GM18502 (cell line): ENCODE measurements at regions not wholly inside any gene's neighbourhood (a gene's known extent, or its start where the extent isn't known, plus 50 kb on each side); places are given as distances from the start of the nearest gene placed in this dataset.
"Not testable (repeated sequence)": the region's sequence is repeated elsewhere in the genome, so short reads cannot be mapped to it uniquely, and the experiment has no call there.

Experiments
- ATAC-seq: cut with Tn5 transposase; IDR thresholded peaks from one replicate; pipeline ENCODE4 v1.9.1; 2021; ENCODE audit warnings: mild to moderate bottlenecking; ENCODE audit not compliant: unreplicated experiment, poor library complexity

DNA sequence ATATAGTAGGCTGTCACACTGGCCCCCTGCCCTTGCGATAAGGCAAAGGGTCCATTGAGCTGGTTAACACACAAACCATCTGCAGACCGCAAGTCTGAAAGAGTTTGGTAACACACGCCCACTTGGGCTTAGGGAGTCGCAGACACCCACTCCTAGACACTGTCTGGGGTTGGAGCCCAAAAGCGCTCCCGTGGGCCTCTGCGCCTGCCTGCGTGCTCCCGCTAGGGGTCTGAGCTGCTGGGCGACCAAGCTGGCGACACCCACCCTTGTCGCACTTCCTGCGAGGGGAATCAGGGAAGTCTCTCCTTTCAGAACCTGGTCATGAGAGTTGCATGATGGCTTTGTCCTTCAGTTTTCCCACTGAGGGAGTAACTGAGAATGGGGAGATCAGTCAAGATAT, 653.0 kb downstream of the HTR1B start:
- no peak for ATAC-seq

DNA sequence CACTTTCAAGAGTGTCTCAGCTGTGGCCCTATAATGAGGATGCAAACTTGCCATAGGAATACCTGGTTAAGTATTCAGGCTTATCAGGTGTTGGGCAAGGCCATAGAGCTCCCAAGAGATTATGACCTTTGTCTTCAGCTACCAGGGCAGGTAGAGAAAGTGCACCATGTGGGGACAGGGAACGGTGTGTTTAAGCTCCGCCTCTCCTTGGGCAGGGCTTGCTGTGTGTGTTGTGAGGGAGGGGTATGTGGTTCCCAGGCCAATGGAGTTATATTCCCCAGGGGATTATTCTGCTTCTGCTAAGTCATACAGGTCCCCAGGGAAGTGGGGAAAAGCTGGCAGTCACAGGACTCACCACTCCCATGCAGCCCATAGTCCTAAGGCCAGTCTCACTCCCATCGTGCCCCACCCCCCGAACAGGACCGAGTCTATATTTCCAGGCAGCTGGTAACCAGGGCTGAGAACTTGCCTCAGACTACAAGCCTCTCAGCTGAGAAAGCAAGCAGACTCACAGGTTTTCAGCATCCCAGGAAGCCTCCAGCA, 660.2 kb downstream of the HTR1B start:
- no peak for ATAC-seq

DNA sequence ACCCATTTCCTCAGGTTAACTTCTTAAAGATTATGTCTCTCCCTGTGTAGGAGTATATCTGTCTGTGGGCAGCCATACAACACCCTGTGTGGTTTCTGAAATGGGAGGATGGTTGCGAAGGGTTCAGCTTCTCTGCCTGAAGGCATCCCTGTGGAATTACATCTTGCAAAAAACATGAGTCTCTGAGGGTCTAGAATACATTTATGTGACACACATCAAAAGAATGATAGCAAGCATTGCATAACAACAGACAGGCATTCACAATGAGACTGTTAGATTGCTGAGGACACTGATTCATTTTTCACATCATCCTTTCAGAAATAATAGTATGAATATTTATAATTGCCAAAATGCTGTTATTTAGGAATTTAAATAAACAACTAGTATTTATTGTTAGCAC, 670.9 kb downstream of the HTR1B start:
- ATAC-seq: no peak

DNA sequence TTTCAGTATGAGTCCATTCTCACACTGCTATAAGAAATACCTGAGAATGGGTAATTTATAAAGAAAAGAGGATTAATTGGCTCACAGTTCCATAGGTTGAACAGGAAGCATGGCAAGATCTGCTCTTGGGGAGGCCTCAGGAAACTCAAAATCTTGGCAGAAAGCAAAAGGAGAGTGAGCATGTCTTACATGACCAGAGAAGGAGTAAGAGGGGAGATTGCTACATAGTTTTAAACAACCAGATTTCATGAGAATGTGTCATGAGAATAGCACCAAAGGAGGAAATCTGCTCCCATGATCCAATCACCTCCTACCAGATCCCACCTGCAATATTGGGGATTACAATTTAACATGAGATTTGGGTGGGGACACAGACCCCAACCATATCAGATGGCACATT, 672.4 kb downstream of the HTR1B start:
- no peak for ATAC-seq

DNA sequence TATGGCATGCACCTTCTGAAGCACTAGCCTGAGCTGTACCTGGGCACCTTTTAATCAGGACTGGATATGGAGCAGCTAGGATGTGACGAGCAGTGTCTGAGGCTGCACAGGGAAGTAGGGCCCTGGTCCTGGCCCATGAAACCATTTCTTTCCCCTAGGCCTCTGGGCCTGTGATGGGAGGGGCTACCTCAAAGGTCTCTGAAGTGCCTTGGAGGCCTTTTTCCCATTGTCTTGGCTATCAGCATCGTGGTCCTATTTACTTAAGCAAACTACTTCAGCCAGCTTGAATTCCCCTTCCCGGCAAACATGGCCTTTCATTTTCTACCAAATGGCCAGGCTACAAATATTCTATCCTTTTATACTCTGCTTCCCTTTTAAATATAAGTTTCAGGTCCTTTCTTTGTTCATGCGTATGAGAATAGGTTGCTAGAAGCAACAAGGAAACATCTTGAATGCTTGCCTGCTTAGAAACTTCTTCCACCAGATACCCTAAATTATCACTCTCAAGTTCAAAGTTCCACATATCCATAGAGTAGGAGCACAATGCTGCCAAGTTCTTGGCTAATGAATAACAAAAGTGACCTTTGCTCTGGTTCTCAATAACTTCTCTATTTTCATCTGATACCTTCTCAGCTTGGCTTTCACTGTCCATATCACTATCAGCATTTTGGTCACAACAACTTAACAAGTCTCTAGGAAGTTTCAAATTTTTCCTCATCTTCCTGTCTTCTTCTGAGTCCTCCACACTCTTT, 673.1 kb downstream of the HTR1B start:
- no peak for ATAC-seq

DNA sequence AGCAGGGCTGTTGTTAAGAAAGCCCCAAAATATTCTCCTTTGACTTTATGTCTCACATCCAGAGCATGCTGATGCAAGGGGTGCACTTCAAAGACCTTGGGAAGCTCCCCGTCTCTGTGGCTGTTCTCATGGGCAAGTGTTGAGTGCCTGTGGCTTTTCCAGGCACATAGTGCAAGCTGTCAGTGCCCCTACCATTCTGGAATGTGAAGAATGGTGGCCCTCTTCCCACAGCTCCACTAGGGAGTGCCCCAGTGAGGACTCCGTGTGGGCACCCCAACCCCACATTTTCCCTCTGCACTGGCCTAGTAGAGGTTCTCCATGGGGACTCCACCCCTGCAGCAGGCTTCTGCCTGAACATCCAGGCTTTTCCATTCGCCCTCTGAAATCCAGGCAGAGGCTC, 673.7 kb downstream of the HTR1B start:
- no peak for ATAC-seq

DNA sequence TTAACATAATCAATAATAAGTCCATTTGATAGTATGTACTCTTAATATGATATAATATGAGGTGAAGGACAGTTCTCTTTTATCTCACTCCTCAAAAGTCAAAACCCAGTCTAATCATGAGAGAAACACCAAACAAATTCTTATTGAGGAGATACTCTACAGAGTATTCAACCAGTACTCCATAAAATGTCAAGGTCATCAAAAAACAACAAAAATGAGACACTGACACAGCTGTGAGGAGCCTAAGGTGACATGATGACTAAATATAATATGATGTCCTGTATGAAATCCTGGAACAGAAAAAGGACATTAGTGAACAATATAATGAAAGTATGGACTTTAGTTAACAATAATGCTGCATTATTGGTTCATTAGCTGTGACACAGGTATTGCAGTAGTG, 675.1 kb downstream of the HTR1B start:
- no peak for ATAC-seq

DNA sequence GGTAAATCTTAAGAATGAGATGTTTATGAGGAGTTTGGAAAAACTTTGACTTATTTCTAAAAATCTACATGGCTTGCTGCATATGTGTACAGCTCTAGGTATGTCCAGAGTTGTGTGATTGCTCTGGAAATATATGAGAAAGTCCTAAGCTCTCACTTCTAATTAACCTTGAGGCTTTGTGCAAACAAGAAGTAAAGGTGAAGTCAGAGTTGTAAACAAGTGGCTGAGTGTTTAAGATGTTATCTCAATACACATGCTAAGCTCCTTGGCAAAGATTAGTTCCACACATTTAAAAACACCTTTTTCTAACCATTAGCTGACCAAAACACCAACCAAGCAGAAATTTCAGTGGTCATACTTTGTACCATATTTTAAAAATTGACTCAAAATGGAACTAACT, 684.2 kb downstream of the HTR1B start:
- ATAC-seq: peak; percentile 50

DNA sequence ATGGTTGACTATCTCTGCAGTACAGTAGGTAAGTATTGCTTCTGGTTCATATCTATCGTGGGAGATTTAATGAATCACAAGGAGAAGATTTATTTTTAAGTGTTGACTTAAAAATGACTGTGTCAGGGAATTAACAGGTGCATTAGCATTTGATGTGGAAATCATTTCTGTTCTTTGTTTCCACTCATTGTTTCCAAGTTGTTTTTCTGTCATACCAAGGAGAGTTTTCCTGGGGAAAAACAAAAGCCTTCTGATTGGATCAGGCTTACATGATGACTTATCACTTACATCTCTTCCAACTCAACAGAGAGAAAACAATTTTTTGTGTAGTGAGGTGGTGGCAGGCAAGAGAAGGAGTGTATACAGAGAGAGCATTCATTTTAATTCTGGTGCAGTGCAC, 686.4 kb downstream of the HTR1B start:
- no peak for ATAC-seq

DNA sequence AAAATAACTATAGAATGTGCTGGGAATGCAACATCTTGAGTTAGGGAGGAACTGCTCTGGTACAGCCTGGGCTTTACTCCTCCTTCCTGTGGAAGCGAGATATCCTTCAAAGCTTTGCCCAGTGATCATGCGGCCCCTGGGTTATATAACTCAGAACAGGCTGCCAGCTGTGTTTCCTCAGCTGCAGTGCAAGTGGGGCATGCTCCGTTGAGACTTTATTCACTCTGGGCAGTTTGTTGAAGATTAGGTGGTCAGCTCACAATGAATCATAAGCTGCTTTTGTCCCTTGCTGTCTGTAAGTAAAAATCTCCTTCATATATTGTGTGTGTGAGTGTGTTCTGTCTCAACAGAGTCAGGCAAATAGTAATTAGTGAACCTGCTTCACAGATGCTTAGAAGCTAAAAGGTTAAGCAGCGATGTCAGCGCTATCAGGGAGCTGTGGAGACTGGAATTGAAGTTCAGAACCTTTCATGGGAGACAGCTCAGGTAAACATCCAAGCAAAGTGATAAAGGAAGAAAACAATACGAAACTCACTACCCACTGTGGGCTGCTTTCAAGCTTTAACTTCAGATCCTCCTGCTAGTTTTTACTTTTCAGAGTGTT, 688.4 kb downstream of the HTR1B start:
- ATAC-seq: no peak

DNA sequence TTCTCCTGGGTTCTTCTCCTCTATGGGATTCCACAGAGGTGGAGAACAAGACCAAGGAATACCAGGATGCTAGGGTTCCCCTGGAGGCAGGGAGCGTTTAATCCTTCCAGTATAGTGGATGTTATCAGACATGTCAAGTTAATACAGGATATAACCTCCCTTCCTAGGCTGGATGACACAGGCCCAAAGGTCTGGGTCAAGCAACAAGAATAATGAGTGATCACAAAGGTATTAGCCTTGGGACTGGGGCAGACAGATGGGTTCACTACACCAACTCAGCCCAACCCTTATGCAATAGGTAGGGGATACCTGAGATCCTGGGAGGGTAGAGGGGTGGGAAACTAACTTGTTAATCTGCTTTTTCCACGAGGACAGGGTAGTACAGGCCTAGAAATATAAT, 690.3 kb downstream of the HTR1B start:
- ATAC-seq: no peak

DNA sequence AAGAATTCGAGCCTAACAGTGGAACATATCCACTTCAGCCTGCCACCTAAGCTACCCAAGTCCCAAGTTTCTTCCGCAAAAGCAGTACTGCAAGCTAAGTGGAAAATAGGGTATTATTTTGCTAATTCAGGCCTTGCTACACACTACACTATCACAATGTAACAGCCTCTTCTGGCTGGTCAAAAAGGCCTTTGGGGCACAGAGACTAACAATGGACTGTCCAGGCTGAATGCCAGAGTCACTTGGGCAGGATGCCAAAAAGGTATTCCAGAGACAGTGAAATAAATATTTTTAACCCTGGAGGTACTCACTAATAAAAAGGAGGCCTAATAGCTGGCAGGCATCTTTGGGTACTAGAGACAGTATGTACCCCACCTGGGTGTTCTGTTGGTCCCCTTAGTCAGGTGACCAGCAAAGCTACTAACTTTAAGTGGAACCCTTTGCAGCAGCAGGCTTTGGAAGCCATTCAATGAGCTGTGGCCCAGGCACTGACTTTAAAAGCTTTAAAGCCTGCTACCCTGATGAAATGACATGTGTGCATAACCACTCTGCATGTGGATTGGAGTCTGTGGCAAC, 692.1 kb downstream of the HTR1B start:
- ATAC-seq: no peak

DNA sequence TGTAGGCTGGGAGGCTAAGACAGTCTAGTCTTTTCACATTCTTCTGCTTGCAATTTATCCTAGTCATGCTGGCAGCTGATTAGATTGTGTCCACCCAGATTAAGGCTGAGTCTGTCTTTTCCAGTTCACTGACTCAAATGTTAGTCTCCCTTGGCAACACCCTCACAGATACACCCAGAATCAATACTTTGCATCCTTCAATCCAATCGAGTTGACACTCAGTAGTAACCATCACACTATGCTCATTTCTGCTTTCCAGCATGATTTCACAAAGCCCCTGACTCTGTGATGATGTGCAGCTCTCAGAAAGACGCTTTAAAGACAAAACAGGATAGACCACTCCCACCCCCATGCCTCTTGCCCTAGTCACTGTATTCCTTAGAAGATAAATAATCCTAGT, 693.0 kb downstream of the HTR1B start:
- ATAC-seq: no peak

DNA sequence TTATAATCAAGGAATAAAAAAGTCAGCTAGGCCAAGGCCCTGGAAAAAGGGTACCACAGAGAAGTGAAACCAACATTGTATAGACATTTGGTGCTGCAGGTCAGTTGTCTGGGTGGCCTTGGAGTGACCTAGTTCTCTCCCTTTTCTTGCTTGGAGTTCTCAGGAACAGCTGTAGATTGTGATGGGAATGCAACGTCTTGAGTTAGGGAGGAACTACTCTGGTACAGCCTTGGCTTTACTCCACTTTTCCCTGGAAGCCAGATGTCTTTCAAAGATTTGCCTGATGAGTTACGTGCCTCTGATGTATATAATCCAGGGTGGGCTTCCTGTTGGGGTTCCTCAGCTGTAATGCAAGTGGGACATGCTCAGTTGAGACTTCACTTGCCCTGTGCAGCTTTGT, 694.7 kb downstream of the HTR1B start:
- no peak for ATAC-seq

DNA sequence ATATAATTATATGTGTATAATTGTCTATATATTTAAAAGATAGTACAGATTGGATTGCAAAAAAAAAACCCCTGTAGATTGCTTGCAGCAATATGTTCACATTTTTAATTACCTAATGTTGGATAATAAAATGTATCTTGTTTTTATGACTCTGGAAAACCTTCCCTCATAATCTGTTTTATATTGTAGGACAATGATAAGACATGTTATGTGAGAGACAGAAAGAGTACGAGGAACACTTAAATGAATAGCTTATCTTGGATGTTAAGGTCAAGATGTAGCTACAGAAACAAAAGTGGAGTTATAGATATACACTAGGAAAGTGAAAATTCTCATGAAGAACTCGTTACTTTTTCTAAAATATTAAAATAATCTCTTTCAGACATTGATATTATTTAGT, 691.6 kb upstream of the IMPG1 start:
- ATAC-seq: no peak

DNA sequence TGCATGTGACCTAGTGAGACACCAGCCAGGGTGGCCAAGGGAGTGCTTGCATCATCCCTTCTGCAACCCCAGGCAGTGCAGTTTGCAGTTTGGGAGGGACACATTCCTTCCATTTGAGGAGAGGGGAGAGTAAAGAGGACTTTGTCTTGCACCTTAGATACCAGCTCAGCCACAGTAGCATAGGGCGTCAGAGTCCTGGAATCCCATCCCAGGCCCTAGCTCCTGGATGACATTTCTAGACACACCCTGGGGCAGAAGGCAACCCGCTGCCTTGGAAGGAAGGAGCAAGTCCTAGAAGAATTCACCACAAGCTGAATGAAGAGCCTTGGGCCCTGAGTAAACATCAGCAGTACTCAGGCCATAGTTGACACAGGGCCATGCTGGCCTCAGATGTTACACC, 680.4 kb upstream of the IMPG1 start:
- ATAC-seq: no peak

DNA sequence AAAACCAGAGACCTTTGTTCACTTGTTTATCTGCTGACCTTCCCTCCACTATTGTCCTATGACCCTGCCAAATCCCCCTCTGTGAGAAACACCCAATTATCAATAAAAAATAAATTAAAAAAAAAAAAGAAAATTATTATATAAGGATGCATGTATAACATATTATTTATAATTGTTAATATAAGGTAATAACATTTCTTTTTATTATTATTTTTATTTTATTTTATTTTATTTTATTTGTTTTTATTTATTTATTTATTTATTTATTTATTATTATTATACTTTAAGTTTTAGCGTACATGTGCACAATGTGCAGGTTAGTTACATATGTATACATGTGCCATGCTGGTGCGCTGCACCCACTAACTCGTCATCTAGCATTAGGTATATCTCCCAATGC, 672.9 kb upstream of the IMPG1 start:
- ATAC-seq: not testable (repeated sequence)

DNA sequence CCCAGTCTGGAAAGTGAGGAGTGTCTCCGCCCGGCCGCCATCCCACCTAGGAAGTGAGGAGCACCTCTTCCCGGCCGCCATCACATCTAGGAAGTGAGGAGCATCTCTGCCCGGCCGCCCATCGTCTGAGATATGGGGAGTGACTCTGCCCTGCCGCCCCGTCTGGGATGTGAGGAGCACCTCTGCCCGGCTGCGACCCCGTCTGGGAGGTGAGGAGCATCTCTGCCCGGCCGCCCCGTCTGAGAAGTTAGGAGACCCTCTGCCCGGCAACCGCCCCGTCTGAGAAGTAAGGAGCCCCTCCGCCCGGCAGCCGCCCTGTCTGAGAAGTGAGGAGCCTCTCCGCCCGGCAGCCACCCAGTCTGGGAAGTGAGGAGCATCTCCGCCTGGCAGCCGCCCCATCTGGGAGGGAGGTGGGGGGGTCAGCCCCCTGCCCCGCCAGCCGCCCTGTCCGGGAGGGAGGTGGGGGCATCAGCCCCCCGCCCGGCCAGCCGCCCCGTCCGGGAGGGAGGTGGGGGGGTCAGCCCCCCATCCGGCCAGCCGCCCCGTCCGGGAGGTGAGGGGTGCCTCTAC, 671.8 kb upstream of the IMPG1 start:
- not testable (repeated sequence) for ATAC-seq

DNA sequence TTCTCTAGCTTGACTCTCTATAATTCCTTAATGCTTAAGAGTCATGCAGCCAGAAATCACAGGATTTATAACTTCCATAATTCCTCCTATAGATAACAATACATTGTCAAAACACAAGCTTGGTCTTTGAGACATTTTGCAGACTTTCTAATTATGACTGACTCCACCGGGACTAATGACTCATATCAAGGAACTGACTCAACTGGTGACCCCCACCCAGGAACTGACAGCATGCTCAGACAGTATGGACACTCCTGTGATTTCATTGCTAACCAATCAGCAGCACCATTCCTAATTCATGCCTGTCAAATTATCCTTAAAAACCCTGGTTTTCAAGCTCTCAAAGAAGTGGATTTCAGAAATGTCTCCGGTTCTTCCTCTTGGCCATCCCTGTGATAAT, 670.5 kb upstream of the IMPG1 start:
- no peak for ATAC-seq

DNA sequence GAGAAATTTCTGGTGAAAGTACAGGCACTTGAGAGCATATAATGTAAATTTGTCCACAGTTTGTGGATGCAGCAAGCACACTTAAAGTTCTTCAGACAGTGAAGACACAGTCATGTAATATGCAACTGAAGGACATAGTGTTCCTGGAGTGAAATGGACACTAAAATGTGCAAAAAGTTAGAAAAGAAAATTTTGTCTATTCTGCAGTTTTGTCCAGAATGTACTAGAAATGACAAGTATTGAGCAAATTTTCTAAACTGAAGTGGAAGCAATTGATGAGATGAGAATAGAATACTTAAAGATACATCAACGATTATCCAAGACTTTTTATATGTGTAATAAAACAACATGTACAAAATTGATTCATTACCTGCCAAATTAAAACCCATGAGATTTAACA, 647.0 kb upstream of the IMPG1 start:
- no peak for ATAC-seq

DNA sequence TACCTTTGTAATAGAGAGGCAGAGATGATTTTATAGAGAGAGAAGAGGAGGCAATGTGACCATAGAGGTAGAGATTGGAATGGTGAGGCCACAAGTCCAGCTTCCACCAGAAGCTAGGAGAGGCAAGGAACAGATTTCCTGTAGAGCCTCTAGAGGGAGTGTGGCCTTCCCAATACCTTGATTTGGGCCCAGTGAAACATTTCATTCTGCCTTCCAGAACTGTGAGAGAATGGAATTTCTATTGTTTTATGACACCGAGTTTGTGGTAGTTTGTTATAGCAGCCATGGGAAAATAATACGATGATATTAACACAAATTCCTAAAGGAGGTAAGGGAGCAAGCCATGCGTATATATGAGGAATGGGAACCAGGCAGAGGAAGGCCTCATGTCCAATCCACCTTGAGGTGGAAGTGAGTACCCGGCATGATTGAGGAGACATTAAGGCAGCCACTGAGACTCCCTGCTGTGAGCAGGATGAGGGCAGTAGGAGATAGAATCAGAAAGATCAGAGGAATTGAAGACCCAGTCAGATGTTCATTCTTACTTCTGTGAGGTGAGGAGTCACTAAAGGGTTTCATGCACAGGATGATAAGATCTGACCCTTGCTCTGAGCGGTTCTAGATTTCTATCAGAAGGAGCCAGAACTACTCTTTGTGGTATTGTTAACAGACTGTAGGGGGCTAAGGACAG, 636.3 kb upstream of the IMPG1 start:
- ATAC-seq: no peak
